ENCODE measurements at regions not wholly inside any gene's neighbourhood (a gene's known extent, or its start where the extent isn't known, plus 50 kb on each side); places are given as distances from the start of the nearest gene placed in this dataset.
A peak's percentile ranks its signal among the peaks of the same experiment; 100 is the strongest.

DNA sequence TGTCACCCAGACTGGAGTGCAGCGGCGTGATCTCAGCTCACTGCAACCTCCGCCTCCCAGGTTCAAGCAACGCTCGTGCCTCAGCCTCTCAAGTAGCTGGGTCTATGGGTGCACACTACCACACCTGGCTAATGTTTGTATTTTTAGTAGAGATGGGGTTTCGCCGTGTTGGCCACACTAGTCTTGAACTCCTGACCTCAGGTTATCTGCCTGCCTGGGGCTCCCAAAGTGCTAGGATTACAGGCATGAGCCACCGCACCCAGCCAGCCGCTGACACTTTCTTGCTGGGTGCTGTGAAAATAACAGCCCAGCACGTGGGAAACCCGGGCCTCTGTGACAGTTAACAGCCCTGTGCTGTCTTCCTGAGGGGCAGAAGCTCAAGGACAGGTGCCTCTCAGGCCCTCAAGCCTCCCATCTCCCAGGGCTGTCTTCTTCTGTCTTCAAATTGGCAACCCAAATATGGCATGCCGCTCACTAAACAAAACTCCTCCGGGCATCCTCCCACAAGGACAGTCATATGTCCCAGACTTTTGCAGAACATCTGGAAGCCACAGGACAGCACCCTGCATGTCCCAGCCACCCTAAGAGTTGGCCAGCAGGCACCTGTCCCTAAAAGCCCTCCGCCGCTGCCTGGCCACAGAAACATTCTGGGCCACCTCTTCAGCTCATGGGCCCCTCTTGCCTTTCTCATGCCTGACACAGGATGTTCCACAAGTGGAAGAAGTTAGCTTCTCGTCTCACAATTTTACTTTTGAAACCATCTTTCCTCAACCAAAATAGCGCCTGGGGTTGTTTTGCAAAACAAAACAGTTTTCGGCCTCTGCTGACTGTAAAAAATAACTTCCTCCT lies 233.6 kb downstream of the SYK start:
- H3K27me3 Mint-ChIP-seq = peaks cover 0 to 11% of the 10 kb centered on the region in 2 donors
- no peaks in the 10 kb centered on the region for H3K36me3 Mint-ChIP-seq
- H3K4me1 Mint-ChIP-seq (ENCODE audit: low read depth in 2 of 2) = peaks cover 33 to 39% of the 10 kb centered on the region in 2 donors
- H3K4me3 Mint-ChIP-seq = no peak overlapping the region
- DNase-seq (ENCODE audit: low spot score) (no peak), ATAC-seq (no peak)
- H3K9me3 Mint-ChIP-seq = no peaks in the 10 kb centered on the region
- H3K27ac Mint-ChIP-seq = peak overlapping the region; percentile 29 to 59

DNA sequence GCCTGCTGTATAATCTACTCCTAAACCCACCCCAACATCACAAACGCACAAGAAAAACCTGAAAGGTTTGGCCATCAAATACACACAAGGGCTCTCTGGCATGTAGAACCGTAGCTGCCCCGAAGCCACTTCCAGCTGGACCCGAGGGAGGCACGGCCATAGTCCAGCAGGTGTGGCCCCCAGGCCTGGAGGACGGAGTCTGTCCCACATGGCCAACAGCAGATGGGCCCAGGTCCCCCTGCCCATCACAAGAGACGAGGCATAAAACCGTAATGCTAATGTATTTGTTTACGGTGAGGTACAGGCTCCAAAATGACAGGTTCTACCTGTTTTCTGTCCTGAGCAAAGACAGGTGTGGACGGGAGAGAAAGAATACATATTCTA lies 234.2 kb downstream of the SYK start:
- ATAC-seq = no peak
- H3K9me3 Mint-ChIP-seq = no peaks in the 10 kb centered on the region
- H3K4me3 Mint-ChIP-seq = no peak overlapping the region
- H3K4me1 Mint-ChIP-seq (ENCODE audit: low read depth in 2 of 2) = peaks cover 39 to 46% of the 10 kb centered on the region in 2 donors
- DNase-seq (ENCODE audit: low spot score) = no peak
- peaks cover 0 to 11% of the 10 kb centered on the region in 2 donors for H3K27me3 Mint-ChIP-seq
- H3K27ac Mint-ChIP-seq = peak overlapping the region; percentile 29 to 59
- no peaks in the 10 kb centered on the region for H3K36me3 Mint-ChIP-seq

DNA sequence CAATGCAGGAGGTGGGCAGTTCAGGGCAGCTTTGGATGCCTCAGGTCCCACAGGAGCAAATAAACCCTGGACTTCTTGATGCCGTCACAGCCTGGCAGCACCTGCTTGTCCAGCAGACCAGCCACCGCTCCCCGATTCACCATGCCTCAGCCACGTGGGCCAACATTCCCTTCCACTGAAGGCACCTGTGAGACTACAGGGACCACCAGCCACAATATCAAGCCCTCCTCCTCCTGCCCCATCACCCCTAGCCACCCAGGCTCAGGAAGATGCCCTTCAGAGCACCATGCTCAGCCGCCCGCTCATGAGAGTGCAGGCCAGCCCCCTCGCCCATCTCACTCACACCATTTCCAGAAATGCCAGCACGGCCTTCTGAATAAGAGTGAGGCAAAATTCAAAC lies 234.7 kb downstream of the SYK start:
- no peaks in the 10 kb centered on the region for H3K9me3 Mint-ChIP-seq
- H3K27me3 Mint-ChIP-seq = peaks cover 0 to 11% of the 10 kb centered on the region in 2 donors
- DNase-seq (ENCODE audit: low spot score) (no peak), ATAC-seq (no peak)
- H3K4me3 Mint-ChIP-seq = no peak overlapping the region
- peak overlapping the region in 1 of 2 donors; percentile 8 for H3K27ac Mint-ChIP-seq
- H3K4me1 Mint-ChIP-seq (ENCODE audit: low read depth in 2 of 2) = peaks cover 41 to 49% of the 10 kb centered on the region in 2 donors
- no peaks in the 10 kb centered on the region for H3K36me3 Mint-ChIP-seq

DNA sequence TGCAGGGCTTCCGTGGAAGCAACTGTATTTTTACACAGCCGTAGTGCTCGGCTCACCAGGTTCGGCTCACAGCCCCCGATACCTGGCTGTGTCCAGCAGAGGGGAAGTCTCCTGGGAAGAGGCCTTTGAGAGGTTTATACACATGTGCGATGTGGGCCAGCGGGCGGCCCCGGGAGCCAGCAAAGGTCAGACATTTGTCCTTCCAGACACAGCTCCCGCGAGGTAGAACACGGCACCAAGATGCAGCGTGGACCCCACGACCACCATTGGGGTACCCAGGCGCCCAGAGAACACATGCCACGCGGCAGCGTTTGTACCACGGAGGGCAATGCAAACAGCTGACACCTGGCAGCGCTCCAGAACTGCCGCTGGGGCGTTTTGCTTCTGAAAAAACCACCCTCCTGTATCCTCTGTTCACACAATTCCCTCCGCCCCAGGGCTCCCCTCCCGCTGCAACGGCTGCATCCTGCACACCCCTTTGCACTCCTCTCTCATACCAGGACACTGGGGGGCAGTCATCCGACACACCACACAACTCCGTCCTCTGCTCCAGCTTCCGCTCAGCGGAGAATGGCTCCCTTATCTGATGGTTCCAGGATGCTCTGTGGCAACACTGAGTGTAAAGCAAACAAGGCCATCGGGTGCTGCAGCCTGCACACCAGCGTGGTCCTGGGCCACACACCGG lies 235.3 kb downstream of the SYK start:
- H3K9me3 Mint-ChIP-seq = no peaks in the 10 kb centered on the region
- H3K27ac Mint-ChIP-seq = peak overlapping the region; percentile 8 to 20
- peak; percentile 82 for DNase-seq (ENCODE audit: low spot score)
- H3K27me3 Mint-ChIP-seq = peaks cover 0 to 9% of the 10 kb centered on the region in 2 donors
- peak overlapping the region; percentile 61 for H3K4me3 Mint-ChIP-seq
- no peaks in the 10 kb centered on the region for H3K36me3 Mint-ChIP-seq
- peak; percentile 91 to 92 for ATAC-seq
- peaks cover 41 to 49% of the 10 kb centered on the region in 2 donors for H3K4me1 Mint-ChIP-seq (ENCODE audit: low read depth in 2 of 2)

DNA sequence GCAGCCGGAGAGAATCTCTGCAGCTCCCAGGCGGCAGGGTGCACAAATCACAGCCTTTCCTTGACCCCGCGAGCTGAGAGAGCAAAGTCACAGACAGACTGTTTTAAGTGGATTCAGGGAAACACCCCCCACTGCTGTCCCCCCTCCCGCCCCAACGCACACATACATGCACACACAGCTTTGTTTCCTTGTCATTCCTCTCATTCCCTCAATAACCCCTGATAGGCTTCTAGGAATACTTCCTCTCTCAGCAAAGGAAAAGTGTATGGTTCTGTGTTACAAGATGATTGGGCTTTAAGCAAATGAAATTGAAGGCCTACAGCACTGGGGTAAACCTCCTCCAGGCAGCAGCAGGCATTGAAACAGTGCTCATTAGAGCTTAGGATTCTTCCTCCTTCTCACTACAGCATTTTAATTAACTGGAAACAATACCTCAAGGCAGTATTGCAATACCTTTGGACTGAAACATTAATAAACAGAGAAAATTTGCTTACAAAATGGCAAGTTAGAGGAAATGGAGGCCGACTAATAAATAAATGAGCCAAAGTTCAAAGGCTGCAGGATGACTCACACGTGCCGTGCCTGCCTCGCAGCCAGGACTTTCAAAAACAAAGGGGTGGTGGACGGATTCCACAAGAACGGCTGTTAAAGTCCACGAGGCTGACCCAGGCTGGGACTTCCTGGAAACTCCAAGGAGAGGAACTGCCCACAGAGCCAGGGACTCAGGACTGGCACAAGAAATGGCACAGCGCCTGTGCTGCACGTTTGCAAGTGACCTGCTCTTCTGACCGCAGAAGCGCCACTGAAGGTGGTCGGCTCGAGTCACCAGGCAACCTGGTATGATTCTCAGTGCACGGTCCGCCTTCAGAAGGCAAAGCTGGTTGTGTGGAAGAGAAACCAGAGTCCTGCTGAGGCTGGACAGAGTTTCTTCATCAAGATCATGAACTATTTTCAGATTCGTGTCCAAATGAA lies 236.2 kb downstream of the SYK start:
- Mint-ChIP-seq H3K4me3 (peak overlapping the region; percentile 61), H3K36me3 (no peaks in the 10 kb centered on the region), H3K9me3 (no peaks in the 10 kb centered on the region), H3K27me3 (peaks cover 0 to 9% of the 10 kb centered on the region in 2 donors), H3K27ac (peak overlapping the region; percentile 8 to 20), H3K4me1 (ENCODE audit: low read depth in 2 of 2) (peaks cover 41 to 49% of the 10 kb centered on the region in 2 donors)
- DNase-seq (ENCODE audit: low spot score) (no peak), ATAC-seq (no peak)

DNA sequence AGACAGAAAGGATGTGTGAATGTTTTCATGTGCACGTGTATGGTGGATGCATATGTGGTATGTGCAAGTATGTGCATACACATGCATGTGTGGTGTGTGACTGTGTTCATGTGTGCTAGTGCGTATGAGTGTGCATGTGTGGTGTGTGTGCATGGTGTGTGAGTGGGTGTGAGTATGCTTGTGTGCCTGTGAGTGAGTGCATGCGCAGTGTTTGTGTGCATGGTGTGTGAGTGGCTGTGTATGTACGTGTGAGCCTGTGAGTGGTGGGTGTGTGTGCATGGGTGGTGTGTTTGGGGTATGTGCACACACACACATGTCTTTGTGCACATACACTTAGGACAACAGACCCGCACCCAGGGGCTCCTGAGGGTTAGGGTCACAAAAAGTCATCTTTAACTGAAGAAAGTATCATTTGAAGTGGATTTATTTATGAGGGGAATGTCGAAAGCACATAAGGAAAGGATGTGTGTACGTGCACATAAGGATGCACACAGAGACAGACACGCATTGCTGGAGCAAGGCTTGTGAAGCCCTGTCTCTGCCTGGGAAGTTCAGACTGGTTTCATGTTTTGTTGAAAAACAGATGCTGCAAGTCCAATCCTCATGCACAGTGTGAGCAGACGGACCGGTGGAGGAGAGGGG lies 237.0 kb downstream of the SYK start:
- H3K4me1 Mint-ChIP-seq (ENCODE audit: low read depth in 2 of 2) = peaks cover 41 to 52% of the 10 kb centered on the region in 2 donors
- DNase-seq (ENCODE audit: low spot score) = no peak

DNA sequence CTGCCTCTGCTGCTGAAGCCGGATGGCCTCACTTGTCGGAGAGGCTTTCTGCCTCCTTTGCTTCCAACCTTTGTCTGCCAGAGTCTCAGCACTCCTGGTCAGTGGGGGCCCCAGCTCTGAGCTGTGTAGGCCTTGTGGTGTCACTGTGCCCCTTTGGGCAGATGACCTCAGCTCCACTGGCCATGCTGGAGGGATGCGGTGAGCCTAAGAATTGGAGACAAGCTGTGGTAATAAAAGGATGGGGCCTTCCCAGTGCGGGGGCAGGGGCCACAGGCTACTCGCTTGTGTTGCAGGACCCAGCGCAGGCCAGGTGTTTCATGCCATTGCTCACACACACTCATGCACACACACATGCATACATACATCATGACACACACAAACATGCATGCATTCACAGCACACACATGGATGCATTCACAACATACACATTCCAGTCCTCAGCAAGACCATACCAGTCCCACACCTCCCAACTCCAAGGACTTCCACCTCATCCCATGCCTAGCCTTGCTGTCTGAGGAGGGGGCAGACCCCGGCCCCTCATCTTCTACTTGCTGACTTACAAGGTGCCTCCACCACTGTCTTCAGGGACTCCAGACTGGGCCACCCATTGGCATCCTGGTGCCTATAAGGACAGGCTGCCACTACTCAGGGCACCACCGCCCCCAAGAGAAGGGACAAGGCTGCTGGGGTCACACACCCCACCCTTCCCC lies 237.7 kb downstream of the SYK start:
- H3K36me3 Mint-ChIP-seq = no peaks in the 10 kb centered on the region
- peaks cover 0 to 9% of the 10 kb centered on the region in 2 donors for H3K27me3 Mint-ChIP-seq
- H3K27ac Mint-ChIP-seq = peak overlapping the region; percentile 69 to 73
- ATAC-seq (no peak), DNase-seq (ENCODE audit: low spot score) (no peak)
- H3K4me1 Mint-ChIP-seq (ENCODE audit: low read depth in 2 of 2) = peaks cover 41 to 58% of the 10 kb centered on the region in 2 donors
- no peak overlapping the region for H3K4me3 Mint-ChIP-seq
- H3K9me3 Mint-ChIP-seq = no peaks in the 10 kb centered on the region

More for the DNA sequence above, 237.0 kb downstream of the SYK start:
- no peak for ATAC-seq
- peaks cover 0 to 9% of the 10 kb centered on the region in 2 donors for H3K27me3 Mint-ChIP-seq
- no peaks in the 10 kb centered on the region for H3K36me3 Mint-ChIP-seq
- H3K27ac Mint-ChIP-seq = no peak overlapping the region
- no peak overlapping the region for H3K4me3 Mint-ChIP-seq
- no peaks in the 10 kb centered on the region for H3K9me3 Mint-ChIP-seq

DNA sequence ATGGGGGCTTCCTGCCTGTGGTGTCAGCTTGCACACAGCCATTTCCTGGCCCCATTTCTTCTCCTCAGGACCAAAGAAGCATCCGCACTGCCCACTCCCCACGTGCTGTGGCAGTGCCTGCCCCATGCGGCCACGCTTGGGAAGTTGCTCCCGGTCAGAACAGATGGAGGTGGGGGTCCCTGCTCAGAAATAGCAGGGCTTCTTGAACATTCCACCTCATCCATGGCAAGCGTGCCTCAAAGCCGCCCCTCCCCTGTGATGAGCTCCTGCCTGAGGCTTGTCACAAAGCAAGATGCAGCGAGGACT lies 238.2 kb downstream of the SYK start:
- DNase-seq (ENCODE audit: low spot score) (no peak), ATAC-seq (no peak)
- Mint-ChIP-seq H3K36me3 (no peaks in the 10 kb centered on the region), H3K9me3 (no peaks in the 10 kb centered on the region), H3K27ac (peak overlapping the region; percentile 69 to 73), H3K4me1 (ENCODE audit: low read depth in 2 of 2) (peaks cover 38 to 58% of the 10 kb centered on the region in 2 donors), H3K27me3 (peaks cover 0 to 11% of the 10 kb centered on the region in 2 donors), H3K4me3 (no peak overlapping the region)

DNA sequence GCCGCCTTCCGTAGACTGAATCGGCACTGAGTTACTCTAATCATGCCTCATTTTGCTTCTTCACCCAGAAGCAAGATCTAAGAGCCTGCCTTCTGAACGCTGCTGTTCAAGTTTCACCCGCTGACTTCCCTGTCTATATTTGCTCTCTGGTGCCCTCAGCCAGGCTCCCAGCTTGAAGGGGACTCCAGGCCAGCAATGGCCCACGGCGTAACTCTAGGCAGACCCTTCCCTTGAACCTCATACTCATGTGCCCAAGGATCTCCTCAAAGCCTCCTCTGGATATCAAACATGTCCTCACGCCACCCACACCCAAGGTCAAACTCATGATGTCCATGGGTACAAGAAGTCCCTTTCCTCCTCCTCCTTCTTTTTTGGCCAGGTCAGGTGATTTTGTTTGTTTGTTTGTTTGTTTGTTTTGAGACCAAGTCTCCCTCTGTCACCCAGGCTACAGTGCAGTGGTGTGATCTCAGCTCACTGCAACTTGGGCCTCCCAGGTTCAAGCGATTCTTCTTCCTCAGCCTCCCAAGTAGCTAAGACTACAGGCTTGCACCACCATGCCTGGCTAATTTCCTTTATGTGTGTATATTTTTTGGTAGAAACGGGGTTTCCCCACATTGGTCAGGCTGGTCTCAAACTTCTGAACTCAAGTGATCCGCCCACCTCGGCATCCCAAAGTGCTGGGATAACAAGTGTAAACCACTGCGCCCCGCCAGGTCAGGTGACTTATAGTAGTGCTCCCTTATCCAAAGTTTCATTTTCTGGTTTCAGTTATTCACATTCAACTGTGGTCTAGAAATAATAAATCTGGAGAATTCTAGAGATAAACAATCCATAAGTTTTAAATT lies 239.0 kb downstream of the SYK start:
- ATAC-seq = no peak
- DNase-seq (ENCODE audit: low spot score) = no peak
- Mint-ChIP-seq H3K27me3 (peaks cover 0 to 16% of the 10 kb centered on the region in 2 donors), H3K4me3 (no peak overlapping the region), H3K27ac (peak overlapping the region; percentile 73 to 85), H3K9me3 (no peaks in the 10 kb centered on the region), H3K4me1 (ENCODE audit: low read depth in 2 of 2) (peaks cover 37 to 54% of the 10 kb centered on the region in 2 donors), H3K36me3 (no peaks in the 10 kb centered on the region)

DNA sequence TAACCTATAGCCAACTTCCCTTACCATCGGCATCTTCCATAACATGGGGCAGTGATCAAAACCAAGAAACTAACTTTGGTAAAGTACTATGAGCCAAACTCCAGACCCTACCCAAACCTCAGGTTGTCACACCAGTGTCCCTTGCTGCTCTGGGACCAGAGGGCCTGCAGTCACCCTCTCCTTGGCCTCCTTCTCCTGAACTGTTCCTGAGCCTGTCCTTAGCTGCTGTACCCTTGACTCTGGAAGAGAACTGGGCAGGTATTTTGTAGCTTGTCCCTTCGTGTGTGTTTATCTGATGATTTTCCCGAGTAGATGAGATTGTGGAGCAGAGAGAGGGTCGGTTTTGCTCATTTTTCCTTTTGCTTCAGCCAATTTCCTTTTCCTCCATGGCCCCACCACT lies 240.4 kb downstream of the SYK start:
- H3K4me1 Mint-ChIP-seq (ENCODE audit: low read depth in 2 of 2) = peaks cover 34 to 48% of the 10 kb centered on the region in 2 donors

DNA sequence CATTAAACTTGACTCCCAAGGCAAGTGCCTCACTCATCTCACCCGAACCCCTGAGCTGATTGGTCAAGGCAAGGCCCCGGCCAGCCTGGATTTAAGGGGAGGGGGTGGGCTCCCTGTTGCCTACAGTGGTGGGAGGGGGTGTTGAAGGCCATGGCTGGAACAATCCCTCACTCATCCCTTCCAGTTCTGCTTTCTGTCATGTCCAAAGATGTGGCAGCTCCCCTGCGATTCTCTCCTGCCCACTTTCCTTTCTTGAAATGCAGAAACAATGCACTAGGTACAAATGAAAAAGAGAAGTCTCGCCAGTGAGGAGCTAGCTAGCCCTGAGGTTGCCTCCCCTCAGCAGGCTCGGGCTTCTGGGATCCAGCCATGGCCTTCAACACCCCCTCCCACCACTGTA lies 240.9 kb downstream of the SYK start:
- H3K4me1 Mint-ChIP-seq (ENCODE audit: low read depth in 2 of 2) = peaks cover 33 to 46% of the 10 kb centered on the region in 2 donors
- peaks cover 0 to 10% of the 10 kb centered on the region in 2 donors for H3K27me3 Mint-ChIP-seq
- no peak for ATAC-seq
- no peak overlapping the region for H3K4me3 Mint-ChIP-seq
- no peak for DNase-seq (ENCODE audit: low spot score)
- no peaks in the 10 kb centered on the region for H3K36me3 Mint-ChIP-seq
- H3K9me3 Mint-ChIP-seq = no peaks in the 10 kb centered on the region
- H3K27ac Mint-ChIP-seq = no peak overlapping the region

More for the DNA sequence above, 240.4 kb downstream of the SYK start:
- H3K36me3 Mint-ChIP-seq = no peaks in the 10 kb centered on the region
- H3K4me3 Mint-ChIP-seq = no peak overlapping the region
- H3K27ac Mint-ChIP-seq = no peak overlapping the region
- H3K9me3 Mint-ChIP-seq = no peaks in the 10 kb centered on the region
- ATAC-seq = no peak
- peaks cover 0 to 14% of the 10 kb centered on the region in 2 donors for H3K27me3 Mint-ChIP-seq
- no peak for DNase-seq (ENCODE audit: low spot score)
